ENCODE measurements at regions not wholly inside any gene's neighbourhood (a gene's known extent, or its start where the extent isn't known, plus 50 kb on each side); places are given as distances from the start of the nearest gene placed in this dataset.

DNA sequence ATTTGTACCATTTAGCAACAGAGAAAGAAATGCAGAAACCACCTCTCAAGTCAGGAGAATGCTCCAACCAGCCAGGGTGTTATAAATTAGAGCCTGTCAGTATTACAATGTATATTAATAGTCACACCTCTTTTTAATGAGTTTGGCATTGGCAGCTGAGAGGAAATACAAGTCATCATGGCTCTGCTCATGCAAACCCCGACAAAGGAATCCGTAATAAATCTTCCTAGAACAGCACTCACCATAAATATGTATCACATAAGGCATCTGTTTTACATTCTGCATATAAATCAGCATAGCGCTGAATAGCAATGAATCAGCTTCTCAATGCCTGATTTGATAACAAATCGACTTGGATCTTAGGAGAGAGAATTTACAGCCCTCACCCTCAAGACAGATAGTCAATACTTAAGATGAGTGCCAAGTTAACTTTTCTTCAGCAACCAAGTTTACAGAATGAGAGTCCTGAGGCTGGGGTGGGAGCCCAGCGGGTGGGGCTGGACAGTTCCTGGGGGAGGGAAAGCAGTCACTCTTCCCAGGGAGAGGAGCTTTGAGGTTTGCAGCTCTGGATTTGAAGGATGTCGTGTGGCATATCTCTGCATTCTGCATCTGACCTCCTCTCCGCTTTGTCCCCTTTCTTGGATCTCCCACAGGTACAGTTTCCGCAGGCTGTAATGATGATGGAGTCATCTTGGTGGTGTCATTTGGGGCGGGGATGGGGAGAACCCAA, 1034.4 kb upstream of the NR2F2 start:
- DNase-seq = no peak

DNA sequence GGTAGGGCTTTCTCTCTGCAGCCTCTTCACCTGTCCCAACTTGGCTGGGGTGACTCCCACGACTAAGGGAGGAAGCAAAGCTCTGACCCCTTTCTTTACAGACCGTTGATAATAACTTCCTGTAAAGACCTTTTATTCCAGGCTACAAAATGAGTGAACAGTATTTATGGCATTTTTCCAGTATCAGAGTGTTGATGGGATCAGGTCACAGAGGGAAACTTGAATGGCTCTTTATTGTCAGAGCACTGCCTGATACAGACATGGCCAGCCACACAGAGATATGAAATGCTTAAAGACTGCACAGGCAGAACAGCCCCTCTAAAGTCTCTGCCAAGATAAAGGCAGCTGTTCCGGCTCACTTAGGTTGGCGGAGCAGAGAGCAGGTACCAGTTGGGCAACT, 1033.9 kb upstream of the NR2F2 start:
- DNase-seq = no peak

DNA sequence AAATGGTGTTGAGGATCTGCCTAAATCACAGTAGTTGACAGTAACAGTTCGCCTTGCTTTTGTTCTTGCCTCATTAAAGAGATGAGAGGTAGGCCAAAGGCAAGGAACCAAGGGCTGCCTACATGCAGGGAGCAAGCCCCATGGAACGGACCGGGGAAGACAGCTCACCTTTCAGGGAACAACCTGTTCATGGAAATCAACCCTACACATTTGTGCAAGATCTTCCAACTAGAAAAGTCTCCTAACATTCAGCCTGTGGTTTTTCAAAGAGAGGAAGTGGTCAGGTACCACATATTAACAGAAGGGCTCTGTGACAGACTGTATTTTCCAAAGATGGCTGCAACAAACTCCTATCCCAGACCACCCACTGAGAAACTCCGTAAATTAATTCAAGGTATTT, 1031.8 kb upstream of the NR2F2 start:
- peak; percentile 43 for DNase-seq

DNA sequence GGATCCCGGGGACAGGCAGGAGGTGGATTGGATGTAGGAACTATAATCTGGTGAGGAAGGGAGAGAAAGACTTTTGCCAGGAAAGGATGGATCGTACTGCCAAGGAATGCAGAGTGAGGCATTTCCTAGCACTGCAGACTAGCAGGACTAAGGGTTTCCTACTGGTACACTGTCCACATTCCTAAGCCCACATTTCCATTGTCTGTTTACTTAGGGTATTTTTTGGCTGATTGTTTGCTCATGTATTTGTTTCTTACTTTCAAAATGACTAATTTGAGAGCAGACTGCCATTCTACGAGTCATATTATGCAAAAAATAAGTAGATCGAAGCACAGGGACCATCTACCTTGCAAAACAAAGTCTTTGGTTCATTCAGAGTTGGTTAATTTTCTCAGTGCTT, 1029.5 kb upstream of the NR2F2 start:
- no peak for DNase-seq

DNA sequence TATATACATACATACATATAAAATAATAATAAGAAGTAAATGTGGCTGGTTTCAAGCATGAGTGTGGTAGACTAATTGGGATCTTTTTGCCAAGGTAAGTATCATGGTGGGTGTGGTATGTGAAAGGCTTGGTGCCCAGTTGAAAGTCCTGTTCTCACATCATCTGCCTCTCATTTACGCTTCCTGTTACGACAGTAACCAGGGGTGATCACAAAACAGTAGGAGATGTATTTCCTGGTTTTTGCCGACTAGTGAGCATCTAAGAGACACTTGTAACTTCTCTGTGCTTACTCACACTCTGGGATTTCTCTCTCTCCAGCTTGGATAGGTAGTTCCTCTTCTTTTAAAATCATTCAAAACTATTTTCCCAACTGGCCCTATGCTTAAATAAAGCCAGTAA, 1028.3 kb upstream of the NR2F2 start:
- no peak for DNase-seq

DNA sequence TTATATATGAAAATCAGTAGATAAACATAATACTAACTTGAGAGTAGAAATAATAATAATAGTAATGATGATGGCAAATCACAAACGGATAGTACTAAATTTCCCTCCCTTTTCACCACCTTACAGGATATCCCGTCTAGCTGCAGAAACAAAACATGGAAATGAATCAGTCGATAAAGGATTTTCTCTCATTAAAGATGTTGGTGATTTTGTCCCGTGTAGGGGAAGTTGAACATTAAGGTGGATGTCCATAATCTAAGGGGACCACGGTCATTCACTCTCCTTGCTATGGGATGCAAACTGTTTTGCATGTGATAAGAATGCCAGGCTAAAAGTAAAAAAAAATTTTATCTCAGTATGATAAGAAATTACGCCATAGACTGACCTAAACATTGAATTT, 1027.7 kb upstream of the NR2F2 start:
- no peak for DNase-seq

DNA sequence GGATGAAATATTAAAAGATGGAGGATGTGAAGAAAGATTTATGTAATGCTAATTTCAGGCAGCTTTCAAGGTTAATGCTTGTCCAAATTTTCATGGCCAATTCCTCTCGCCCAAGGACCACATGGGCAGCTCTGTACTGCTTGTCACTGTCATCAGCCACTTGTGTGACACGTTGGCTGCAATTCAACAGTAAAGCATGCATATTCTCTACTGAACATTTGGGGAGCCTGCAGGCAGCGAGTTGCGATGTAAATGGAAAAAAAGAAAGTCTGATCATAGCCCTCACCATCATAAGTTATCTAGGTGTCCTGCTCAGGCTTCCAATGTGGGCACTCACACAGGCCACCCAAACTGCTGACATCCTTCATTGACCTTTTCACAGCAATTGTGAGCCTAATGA, 1026.8 kb upstream of the NR2F2 start:
- no peak for DNase-seq

DNA sequence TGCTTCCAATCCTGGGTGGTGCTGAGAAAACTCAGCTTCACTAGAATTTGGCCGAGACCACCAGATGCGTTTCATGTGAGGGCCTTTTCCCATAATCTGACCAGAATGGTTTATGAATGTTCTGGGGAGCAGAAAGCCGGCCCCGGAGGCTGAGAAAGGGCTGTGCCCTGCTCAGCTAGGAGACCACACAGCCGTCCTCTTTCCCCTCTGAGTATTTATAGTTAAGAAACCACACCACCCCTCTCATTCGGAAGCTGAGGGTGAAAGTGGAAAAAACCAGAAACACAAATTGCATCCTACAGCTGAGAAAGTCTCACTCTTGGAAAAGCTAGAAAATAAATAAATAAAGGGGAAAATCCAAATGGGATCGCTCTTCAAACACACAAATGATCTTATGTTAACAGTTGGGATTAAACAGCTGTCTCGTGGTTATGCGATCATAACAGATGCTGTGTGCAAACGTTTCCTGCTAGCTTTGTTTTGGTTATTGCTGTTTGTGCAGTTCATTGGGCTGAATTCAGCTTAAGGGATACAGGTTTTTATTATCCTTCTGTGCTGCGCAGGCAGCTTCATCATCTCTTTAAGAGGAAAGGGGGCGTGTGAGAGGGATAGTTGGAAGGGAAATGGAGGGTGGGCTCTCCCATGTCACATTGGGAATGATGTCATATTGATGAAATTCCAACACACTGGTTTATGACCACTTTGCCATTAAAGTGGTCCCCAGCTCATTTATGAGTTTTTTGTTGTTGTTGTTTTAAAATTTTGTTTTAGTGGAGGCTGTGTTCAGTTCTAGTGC, 1026.2 kb upstream of the NR2F2 start:
- no peak for DNase-seq

DNA sequence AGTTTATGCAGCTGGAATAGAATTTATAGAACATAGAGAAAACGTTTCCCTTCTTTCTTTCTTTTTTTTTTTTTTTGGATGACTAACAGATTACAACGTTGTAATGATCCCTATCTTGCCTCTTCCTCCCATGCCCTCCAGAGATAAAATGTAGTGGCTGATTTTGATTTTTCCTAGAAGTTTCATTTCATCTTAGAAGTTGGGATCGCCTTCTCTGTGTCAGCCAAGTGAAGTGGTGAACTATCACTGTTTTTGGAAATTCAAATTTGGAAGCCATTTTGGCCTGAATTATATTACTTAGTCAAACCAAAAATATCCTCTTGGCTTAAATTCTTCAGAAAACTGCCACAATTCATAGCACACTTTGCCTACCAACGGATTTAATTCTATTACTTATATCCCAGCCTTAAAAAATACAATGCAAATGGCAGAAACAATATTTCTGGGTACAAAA, 1025.5 kb upstream of the NR2F2 start:
- DNase-seq = no peak

DNA sequence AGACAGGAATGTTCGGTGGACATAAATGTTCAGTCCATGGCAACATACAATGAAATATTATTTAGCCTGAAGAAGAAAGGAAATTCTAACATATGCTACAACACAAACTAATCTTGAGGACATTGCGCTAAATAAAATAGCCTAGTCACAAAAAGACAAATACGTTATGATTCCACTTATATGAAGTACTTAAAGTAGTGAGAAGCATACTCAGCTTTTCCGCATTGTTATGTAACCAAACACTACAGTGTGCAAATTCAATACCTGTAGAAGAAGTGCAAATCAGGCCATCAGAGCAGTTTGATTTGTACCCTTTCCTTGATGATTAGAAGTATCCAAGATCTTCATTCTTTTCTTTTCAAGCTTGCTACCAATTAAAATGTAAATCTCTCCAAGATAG, 1023.4 kb upstream of the NR2F2 start:
- DNase-seq = no peak

DNA sequence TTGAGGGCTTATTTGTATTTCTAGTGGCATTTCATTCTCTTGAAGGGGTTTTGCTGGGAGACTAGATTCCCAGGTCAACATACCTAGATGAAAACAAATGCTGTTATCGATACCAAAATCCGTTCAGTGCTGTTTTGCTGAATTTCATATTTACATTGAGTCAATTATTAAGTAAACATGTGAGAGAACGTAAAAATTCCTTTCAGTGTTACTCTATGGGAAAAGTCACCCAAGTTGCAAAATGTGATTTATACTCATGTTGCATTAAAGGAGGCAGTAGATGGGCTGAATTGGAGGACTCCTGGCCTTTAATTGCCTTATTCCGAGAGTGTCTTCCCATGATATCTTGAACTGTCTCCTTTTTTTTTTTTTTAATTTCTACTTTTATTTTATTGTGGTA, 1011.3 kb upstream of the NR2F2 start:
- no peak for DNase-seq

DNA sequence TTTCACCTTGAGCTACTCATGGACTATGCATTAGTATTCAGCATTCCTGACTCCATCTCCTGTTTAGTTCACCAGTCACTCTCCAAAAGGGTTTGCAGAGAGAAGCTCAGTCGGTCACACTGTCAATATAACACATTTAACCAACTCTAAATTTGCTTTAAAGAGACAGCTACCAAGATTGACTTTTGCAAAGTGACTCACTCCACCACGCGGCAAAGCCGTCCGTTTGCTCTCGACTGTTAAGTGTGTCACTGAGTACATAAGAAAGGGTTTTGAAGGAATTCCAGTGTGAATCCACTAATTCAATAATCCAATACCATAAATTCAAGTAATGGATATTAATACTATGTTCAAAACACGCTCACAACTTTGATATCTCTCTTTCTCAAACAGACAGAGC, 1006.7 kb upstream of the NR2F2 start:
- DNase-seq = no peak

DNA sequence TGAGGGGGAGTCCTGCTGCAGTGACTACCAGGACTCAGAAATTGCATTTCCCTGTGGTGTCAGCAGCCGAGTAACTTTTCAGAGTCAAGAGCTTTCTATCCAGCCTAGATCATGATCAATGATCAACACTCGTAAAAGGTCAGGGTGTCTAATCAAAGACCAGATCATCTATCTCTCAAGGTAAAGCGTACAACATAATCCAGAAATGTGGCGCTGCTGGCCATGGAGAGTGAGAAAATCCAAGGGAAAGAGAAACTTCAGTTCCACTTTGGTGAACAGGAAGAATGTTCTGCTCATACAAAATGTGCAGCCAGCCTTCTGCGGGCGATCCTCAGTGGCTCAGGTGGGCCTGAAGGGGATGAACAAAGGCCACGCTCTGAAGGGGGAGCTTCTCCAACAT, 1005.8 kb upstream of the NR2F2 start:
- no peak for DNase-seq

DNA sequence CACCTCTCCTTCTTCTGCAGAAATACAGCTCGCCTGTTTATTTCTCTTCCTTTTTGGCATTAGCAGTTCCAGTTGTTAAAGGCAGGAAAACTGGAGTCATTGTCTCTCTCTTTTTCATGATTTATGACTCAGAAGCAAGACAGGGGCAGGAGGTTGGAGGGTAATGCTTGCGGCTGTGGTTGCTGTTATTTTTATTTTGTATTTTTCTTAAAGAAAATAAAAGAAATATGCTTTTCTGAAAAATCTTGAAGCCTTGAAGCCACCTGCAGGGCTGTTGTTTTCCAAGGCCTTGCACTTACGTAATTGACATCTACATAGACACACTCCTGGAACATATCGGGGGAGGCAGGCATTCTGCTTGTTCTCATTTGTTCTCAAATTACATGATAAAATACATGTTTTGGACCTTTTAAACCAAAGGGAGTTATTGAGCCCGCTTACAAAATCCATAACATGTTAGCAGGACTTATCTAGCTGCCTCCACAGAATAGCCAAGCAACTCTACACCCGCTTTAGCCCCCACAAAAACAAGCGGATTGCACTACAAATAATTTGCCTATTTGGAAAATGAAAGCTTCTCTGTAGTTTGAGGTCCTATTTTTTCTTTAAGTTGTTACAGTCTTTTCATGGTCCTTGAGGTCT, 1004.6 kb upstream of the NR2F2 start:
- no peak for DNase-seq

DNA sequence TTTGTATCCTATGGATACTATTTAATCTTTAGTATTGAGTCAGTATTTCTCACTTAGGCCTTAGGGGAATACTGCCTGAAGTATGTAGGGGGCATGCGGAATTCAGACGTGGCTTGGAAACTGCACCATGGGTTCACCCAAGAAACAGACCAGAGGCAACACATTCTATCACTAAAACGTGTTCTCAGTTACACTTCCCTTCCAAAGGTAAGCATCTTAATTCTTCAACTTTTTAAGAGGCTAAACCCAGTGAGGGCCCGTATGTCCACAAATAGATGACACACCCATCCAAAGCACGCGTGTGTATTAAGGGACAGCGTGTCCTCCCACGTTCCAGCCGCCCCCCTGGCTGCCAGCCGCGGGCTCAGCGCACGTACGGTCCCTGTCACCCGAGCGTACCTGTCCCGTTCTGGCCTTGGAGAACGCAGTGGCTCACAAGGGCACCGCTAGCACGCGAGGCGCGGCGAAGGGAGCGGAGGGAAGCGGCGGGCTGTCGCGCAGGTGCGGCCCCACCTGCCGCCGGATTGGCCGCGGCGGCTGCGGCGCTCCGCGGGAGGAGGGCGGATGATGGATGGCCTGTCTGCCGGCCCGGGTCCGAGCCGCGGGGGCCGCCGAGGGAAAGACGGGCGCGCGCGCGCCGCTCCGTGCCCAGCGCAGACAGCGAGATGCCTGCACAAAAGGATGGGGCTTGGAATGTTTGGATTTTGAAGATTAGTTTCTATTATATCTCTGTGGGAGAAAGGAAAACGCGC, 1003.9 kb upstream of the NR2F2 start:
- DNase-seq = no peak

DNA sequence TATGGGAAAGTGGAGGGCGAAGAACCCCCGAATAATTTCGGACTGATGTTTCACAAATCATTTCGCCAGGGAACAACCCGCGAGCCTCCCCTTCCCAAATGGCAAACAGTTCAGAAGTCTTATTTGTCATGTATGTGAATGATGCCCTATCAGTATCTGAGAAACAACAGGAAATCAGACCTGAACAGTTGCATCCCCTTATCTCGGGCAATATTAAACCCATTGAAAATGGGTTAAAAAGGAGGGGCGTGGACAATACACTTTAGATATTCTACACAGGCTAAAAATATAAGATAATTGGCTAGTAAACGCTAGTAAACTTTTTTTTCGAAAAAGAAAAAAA, 1003.3 kb upstream of the NR2F2 start:
- no peak for DNase-seq

DNA sequence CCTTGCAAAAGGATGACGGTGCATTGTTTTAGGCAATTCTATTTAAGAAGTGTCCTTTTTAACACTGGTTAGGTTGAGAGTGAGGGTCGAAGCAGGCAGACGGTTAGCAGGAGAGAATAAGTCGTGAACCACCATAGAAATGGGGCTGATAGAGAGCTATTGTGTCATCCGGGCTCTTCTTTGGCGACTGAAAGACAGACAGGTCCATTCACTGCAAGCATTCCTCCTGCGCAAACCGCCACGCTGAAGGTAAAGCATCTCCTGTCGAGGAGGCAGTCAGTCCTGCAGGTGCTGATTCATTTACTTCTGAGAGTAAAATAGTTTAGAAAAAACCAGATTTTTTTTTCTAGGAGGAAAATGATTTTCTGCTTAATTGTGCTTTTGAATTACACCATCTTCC, 1002.8 kb upstream of the NR2F2 start:
- no peak for DNase-seq

DNA sequence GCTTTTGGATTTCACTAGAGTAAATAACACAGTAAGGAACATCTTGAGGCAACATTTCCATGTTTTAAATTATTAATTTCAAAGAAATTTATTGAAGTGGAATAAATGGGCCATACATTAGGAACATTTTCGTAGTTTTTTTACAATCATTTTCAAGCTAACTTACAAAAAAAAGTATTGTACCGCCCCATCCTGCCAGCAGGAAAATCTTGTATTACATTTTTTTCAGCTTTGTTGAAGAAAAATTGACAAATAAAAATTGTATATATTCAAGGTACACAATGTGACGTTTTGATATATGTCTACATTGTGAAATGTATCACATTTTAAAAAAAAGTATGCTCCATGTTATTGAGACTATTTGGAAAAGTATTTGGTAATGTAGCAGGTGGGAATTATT, 1001.9 kb upstream of the NR2F2 start:
- DNase-seq = no peak

DNA sequence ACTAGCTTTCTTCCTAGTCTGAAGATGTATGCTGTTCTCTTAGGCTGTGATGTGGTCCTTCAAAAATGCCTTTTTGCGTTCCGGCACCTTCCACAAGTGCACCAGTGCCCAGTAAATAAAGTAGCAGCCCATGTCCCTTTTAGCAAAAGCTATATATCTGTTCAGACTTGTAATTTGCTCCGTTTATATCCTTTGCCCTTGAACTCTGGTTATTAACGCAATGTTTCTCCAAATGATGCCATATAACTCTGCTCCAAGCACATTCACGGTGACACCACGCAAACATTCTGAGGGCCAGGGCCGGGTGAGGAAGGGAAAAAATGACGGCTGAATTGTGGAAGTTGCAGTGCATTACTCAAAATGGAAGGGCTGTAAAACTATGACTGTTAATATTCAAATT, 1001.1 kb upstream of the NR2F2 start:
- DNase-seq = no peak

DNA sequence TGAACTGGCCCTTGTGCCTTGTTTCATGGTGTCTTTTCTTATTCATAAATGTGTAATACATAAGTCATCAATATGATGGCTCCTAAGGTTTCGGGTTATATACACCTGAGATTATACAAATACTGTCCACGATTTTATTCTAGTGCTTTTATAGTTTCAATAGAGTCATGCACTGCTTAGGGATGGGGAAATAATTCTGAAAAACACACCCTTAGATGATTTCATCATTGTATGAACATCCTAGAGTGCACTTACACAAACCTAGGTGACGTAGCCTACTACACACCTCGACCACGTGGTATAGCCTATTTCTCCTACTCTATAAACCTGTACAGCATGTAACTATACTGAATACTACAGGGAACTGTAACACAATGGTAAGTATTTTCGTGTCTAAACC, 988.8 kb upstream of the NR2F2 start:
- no peak for DNase-seq

DNA sequence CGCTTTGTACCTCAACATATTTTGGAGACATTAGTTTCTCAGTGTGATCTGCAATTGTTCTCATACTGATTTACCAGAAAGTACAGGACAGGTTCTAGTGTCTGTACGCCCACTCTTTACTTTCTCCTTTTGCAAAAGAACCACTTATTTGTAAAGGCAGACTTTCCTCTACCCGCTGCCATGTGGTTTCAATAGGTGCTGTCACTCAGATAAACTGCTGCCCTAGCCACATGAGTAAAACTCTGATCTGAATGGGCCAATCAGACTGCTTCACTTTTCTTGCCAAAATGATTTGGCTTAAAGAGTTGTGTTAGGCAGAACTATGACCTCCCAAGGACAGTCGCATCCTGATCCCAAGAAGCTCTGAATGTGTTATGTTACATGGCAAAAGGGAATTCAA, 984.6 kb upstream of the NR2F2 start:
- DNase-seq = no peak

DNA sequence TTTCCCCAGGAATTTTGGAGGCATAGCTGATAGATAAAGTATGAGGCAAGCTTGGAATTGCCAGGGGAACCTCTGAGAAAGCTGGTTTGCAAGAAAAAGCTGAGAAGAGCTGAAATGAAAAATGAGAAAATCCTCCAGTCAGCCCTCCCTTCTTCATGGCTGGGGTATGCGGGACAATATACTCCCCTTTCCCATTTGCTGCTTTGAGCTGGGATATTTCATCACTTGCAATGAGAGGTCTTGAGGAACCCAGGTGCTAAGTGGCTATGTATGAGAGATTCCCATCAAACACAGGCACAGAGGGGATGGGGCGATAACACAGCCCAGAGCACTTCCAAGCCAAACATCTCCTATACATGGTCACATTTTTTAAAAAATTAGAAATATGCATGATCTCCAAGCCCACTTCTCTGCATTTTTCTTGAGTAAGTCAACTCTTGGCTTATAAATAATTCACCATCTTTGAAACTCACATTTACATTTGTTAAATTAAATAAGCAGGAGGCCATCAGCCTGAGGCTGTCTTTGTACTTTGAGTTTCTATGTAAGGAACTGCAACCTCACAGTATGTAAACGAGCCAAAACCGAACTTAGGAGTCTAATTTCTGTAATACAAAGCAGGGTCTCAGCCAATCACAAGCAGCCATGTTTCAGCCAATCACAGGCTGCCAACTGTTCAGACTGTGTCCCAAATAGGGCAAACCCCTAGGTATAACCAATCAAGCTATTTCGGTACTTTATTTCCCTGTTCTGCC, 983.6 kb upstream of the NR2F2 start:
- no peak for DNase-seq

DNA sequence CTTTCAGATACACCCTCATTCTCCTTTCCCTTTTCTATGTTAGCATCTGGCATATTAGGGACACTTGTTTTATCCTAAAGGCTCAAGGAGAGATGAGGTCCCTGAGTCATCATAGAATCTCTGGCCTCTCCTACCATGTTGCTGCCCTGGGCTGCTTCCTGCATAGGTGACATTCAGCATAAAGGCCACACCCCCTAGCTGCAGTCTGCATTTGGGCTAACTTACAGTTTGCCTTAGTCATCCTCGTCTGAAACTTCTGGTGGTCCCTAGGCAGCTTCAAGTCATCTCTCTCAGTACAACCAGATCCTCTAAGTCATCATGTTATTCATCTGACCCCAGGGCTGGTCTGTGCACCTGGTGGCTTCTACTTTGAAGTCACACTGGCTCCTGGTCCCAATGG, 982.7 kb upstream of the NR2F2 start:
- DNase-seq = no peak
